H1 (cell line): ENCODE measurements at regions not wholly inside any gene's neighbourhood (a gene's known extent, or its start where the extent isn't known, plus 50 kb on each side); places are given as distances from the start of the nearest gene placed in this dataset.

Experiments used
- ATF2 ChIP-seq: IDR thresholded peaks from 2 replicates; pipeline ENCODE4 v1.6.1; 2012; ENCODE audit warnings: low read length, inconsistent platforms
- CEBPB ChIP-seq: IDR thresholded peaks from 2 replicates; pipeline ENCODE4 v1.6.1; 2012; ENCODE audit warnings: low read depth, low read length
- YY1 ChIP-seq: IDR thresholded peaks from 2 replicates; pipeline ENCODE4 v1.6.1; 2011; ENCODE audit warnings: low read depth, mild to moderate bottlenecking, low read length
- TF ChIP-seq, protein P1 (sequence below): IDR thresholded peaks from 2 replicates; pipeline ENCODE4 v1.6.1; 2012; ENCODE audit warnings: inconsistent platforms

- no peak for TF ChIP-seq ATF2
- TF ChIP-seq, protein P1, sequence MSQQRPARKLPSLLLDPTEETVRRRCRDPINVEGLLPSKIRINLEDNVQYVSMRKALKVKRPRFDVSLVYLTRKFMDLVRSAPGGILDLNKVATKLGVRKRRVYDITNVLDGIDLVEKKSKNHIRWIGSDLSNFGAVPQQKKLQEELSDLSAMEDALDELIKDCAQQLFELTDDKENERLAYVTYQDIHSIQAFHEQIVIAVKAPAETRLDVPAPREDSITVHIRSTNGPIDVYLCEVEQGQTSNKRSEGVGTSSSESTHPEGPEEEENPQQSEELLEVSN = no peak
- TF ChIP-seq CEBPB = no peak
- TF ChIP-seq YY1 = no peak
Measured at GRCh38 chr16:18039931-18040330, 296.6 kb downstream of the NPIPA8 start (continued).
